OCI-LY3 (cell line): ENCODE measurements at regions not wholly inside any gene's neighbourhood (a gene's known extent, or its start where the extent isn't known, plus 50 kb on each side); places are given as distances from the start of the nearest gene placed in this dataset.

ENCODE experiments used
- CTCF ChIP-seq: fragments of 200-600, 300-600 bp; sonication (generic); IDR thresholded peaks from 2 replicates; pipeline ENCODE4 v1.5.1; 2014; ENCODE audit warnings: antibody characterized with exemption, low read length, low read depth
- EZH2phosphoT487 ChIP-seq: fragments of 200-600 bp; shearing (Covaris generic); IDR thresholded peaks from 2 replicates; pipeline ENCODE4 v1.6.1; 2018; ENCODE audit warnings: antibody characterized with exemption, mixed run types, low read depth

DNA sequence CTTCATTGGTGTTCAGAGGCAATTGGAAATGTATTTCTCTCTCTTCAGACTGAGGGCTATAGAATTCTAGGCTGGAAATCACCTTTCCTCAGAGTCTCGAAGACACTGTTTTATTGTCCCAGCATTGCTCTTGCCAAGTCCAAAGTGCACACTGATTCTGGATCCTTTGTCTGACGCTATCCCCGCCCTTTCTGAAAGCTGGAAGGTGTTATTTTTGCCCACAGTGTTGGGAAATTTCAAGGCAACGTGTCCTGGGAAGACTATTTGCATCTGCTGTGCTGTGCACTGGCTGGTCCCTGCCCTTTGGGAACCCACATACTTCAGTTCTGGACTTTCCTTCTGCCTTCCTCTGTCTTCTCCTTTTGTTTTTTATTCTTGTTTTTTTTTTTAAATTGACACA is 190.8 kb downstream of the SH3BP4 start:
- TF ChIP-seq CTCF (no peak), EZH2phosphoT487 (no peak)
